Dendritic cell treated with granulocyte-macrophage colony-stimulating factor and Interleukin-4, amounts not matched to agents 40 ng/mL and 50 ng/mL, for 4 days (primary cell): ENCODE measurements at regions not wholly inside any gene's neighbourhood (a gene's known extent, or its start where the extent isn't known, plus 50 kb on each side); places are given as distances from the start of the nearest gene placed in this dataset.

Experiments
- H3K27ac Mint-ChIP-seq: one replicate; pipeline ENCODE4 v1.8.0; 2022; ENCODE audit warnings: mild to moderate bottlenecking, mixed read lengths
- H3K27me3 Mint-ChIP-seq: one replicate; pipeline ENCODE4 v1.8.0; 2022; ENCODE audit warnings: mild to moderate bottlenecking, mixed read lengths
- H3K36me3 Mint-ChIP-seq: one replicate; pipeline ENCODE4 v1.8.0; 2022; ENCODE audit warnings: low read depth, mixed read lengths
- H3K4me1 Mint-ChIP-seq: one replicate; pipeline ENCODE4 v1.8.0; 2022; ENCODE audit warnings: low read depth, mixed read lengths
- H3K4me3 Mint-ChIP-seq: one replicate; pipeline ENCODE4 v1.8.0; 2022; ENCODE audit warnings: mild to moderate bottlenecking, moderate library complexity, mixed read lengths
- H3K9me3 Mint-ChIP-seq: one replicate; pipeline ENCODE4 v1.8.0; 2022; ENCODE audit warnings: mixed read lengths
- intact Hi-C: fragments of 100-400 bp; cut with micrococcal nuclease; formaldehyde crosslinking; loops from one replicate; pipeline ENCODE4 v1.15.0; 2022

DNA sequence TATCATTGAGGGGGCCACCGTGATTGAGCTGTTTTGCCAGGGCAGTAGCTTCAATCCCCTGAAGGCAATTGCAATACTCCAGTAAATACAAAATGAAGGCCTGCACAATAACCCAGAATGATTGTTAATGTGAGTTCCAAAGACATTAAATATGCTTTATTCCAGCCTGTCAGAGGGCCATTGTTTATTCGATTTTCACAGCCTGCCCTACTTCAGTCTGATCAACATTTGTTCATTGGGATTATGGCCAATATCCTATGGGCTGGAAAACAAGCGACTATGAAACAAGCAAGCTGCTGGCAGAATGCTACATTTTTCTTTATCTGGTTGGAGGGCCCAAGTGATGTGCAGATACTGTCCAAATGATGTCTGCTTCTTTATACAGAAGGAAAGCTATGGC is 543.1 kb downstream of the TLE1 start:
- peaks cover 23% of the 10 kb centered on the region for H3K9me3 Mint-ChIP-seq
- no peaks in the 10 kb centered on the region for H3K4me1 Mint-ChIP-seq
- no peaks in the 10 kb centered on the region for H3K36me3 Mint-ChIP-seq
- H3K27ac Mint-ChIP-seq, result no peak overlapping the region
- no peaks in the 10 kb centered on the region for H3K27me3 Mint-ChIP-seq
- no peak overlapping the region for H3K4me3 Mint-ChIP-seq
- intact Hi-C loops, result no loop called here

DNA sequence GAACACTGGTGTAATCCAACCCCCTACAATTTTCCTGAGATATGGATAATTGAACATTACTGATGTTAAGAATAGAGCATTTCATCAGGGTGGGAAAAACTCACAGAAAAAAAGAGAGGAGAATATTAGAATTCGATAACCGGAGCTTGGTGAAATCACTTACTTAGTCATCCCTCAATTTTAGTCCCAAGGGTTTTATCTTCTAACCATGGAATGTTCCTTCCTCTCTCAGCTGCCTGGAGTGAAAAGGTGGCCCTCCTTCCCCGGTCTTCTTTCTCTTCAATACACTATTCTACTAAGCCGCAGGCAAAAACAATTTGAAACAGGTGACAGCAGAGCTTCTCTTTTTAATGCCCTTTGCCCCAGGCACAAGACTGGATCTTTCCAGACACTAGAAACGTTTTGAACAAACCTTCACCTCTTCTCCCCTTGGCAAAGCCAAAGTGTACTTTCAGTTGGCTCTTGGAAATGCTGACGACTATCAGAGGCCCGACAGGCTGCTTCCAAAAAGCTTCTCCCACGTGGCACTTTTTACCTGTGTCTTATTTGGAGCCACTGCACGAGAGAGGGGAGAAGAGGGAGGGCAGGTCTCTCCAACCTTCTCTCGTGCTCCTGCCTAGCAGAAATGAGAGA is 543.9 kb downstream of the TLE1 start:
- intact Hi-C loops, result no loop called here
- Mint-ChIP-seq H3K36me3 (no peaks in the 10 kb centered on the region), H3K4me1 (no peaks in the 10 kb centered on the region), H3K27me3 (no peaks in the 10 kb centered on the region), H3K27ac (no peak overlapping the region), H3K9me3 (peaks cover 23% of the 10 kb centered on the region), H3K4me3 (no peak overlapping the region)

DNA sequence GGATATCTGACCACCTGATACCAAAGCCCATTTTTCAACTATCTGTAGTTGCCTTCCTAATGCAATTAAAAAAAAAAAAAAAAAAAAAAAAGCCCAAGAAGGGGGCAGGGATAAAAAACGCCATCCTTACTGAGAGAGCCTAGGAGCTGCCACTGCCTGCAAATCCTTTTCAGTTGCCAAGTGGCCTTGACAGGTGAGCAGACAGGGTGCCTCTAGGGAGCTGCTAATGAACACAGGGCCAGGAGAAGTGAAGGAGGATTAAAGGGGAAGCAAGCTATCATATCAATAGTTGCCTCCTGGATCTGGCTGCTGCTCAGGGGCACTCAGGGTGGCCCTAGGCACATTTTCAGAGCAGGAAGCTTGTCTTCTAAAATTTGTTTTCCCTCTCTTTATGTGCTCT is 547.4 kb downstream of the TLE1 start:
- H3K27me3 Mint-ChIP-seq, result no peaks in the 10 kb centered on the region
- H3K4me1 Mint-ChIP-seq, result no peaks in the 10 kb centered on the region
- H3K9me3 Mint-ChIP-seq, result peaks cover 6% of the 10 kb centered on the region
- intact Hi-C loops, result no loop called here
- no peaks in the 10 kb centered on the region for H3K36me3 Mint-ChIP-seq
- no peak overlapping the region for H3K27ac Mint-ChIP-seq
- no peak overlapping the region for H3K4me3 Mint-ChIP-seq

DNA sequence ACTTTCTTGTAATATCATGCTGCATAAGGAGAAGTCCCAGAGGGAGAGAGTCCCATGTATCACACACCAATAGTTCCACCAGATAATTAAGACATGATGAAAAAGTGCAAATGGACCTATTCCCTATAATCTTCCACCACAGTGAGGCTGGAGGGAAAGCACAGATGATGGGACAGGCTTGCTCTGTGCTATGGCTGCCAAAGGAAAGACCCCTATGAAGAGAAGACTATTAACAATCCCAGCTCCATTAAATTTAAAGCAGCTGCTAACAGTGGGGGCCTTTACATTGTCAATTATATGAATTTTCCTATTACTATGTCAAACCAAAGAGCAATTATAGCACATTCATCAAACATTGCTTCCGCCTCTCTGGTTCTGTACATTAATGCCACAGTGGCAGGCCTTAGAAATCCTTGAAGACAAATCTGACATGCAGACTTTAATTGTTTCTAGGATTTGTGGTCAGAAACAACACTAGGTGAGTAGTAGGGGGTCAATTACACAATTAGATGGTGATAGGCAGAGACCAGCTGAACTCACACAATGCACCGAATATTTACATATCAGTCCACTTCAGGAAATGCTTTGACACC is 551.3 kb downstream of the TLE1 start:
- intact Hi-C loops, result no loop called here
- H3K9me3 Mint-ChIP-seq, result no peaks in the 10 kb centered on the region
- H3K36me3 Mint-ChIP-seq, result no peaks in the 10 kb centered on the region
- no peaks in the 10 kb centered on the region for H3K27me3 Mint-ChIP-seq
- H3K27ac Mint-ChIP-seq, result no peak overlapping the region
- peaks cover under 1% of the 10 kb centered on the region for H3K4me1 Mint-ChIP-seq
- H3K4me3 Mint-ChIP-seq, result no peak overlapping the region

DNA sequence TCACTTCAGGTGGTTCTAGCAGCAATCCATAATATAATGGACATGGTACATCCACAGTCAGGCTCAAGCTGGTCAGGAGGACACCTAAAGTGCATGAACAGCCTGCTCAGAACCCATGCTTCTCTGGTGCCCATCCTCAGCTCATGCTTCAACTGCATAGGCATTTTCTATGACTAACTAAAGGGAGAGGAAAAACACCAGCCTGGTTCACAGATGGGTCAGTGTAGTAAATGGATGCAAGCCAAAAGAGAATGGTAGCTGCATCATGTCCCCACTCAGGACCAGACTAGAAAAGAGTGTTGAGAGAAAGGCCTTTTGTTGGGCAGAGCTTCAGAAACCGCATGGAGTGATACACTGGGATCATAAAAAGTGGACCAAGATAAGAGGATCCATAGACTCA is 556.6 kb downstream of the TLE1 start:
- Mint-ChIP-seq H3K9me3 (no peaks in the 10 kb centered on the region), H3K27ac (no peak overlapping the region), H3K4me3 (no peak overlapping the region), H3K36me3 (no peaks in the 10 kb centered on the region), H3K27me3 (peaks cover 5% of the 10 kb centered on the region), H3K4me1 (peaks cover 14% of the 10 kb centered on the region)
- intact Hi-C loops, result no loop called here

DNA sequence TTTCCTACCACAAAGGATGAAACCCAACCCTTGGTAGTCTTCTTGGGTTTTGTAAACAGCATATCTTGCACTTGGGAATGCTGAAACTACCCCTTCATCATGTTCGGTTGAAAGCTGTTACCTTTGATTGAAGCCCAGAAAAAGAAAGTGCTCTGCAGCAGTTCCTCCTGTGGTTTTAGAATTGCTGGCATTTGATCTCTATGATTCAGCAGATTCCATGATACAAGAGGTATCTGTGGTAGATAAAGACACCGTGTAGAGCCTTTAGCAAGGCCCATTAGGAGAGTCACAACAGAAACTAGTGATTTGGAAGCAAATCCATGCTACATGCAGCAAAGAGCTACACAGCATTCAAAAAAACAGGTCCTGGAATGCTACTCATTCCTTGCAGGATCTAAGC is 557.0 kb downstream of the TLE1 start:
- Mint-ChIP-seq H3K4me3 (no peak overlapping the region), H3K36me3 (no peaks in the 10 kb centered on the region), H3K9me3 (no peaks in the 10 kb centered on the region), H3K27me3 (peaks cover 5% of the 10 kb centered on the region), H3K27ac (no peak overlapping the region), H3K4me1 (peaks cover 14% of the 10 kb centered on the region)
- intact Hi-C loops, result no loop called here

DNA sequence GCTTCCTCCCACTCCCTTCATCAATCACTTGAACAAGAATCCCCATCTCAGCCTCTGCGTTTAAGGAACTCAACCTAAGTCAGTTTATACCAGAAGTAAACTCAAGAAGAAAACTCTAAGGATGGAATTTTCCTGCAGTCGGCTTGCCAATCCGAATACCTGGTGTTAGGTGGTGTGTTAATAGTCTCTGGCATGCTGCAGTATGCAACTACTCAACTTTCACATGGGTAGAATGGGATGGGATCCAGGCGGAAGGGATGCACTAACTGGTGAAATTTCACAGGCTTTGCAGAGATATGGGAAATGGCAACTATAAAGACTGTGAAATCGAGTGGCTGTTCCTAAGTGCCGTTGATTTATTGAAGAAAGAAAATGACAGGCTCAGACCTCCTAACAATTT is 560.6 kb downstream of the TLE1 start:
- Mint-ChIP-seq H3K4me1 (peaks cover 24% of the 10 kb centered on the region), H3K27me3 (peaks cover 5% of the 10 kb centered on the region), H3K36me3 (no peaks in the 10 kb centered on the region), H3K4me3 (no peak overlapping the region), H3K27ac (no peak overlapping the region), H3K9me3 (no peaks in the 10 kb centered on the region)
- intact Hi-C loops, result no loop called here

DNA sequence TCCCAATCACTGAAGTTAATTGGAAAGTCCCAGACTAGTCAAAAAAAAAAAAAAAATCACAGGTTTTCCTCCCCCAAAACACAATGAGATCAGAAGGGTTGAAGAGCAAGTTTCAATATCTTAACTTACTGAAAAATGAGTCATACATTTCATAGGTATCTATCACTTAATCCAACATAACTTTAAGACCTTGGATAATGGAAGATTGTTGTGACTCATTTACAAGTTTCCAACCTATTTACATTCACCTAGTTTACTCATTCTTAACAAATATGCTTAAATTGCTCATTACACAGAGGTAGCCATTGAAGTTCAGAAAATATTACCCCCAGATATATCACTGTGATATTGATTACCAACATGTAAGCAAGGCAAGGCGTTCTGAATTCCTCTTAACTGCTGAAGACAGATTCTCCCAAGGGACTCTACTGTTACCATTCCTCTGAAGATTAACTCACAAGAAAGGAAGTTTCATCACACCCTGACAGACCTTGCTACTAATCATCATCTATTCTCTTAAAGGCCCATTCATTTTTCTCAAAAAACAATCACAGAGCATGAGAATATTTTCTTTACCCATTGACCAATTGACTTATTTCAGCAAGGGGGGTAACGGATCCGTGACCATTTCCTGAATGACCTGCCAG is 563.8 kb downstream of the TLE1 start:
- Mint-ChIP-seq H3K27ac (no peak overlapping the region), H3K27me3 (no peaks in the 10 kb centered on the region), H3K36me3 (no peaks in the 10 kb centered on the region), H3K9me3 (peaks cover 11% of the 10 kb centered on the region), H3K4me1 (peaks cover 10% of the 10 kb centered on the region), H3K4me3 (no peak overlapping the region)
- intact Hi-C loops, result no loop called here

DNA sequence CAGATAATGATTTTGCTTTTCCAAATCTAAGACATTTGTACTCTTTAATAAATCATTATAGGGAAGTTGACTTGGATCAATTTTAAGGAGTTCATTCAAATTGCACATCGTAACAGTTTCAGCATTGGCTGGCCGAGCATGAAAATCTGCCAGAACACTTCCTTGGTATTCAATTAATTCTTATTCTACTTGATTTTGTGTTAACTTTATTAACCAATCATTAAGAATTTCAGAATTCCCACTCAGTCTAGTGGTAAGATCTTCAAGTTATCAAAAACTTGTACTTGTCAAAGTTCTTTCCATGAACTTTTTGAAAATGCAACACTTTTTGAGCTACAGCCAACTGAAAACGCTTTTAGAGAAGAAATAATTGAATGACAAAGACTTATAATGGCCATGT is 565.8 kb downstream of the TLE1 start:
- peaks cover 11% of the 10 kb centered on the region for H3K9me3 Mint-ChIP-seq
- intact Hi-C loops, result no loop called here
- no peaks in the 10 kb centered on the region for H3K27me3 Mint-ChIP-seq
- no peaks in the 10 kb centered on the region for H3K36me3 Mint-ChIP-seq
- peaks cover 14% of the 10 kb centered on the region for H3K4me1 Mint-ChIP-seq
- H3K27ac Mint-ChIP-seq, result no peak overlapping the region
- no peak overlapping the region for H3K4me3 Mint-ChIP-seq

DNA sequence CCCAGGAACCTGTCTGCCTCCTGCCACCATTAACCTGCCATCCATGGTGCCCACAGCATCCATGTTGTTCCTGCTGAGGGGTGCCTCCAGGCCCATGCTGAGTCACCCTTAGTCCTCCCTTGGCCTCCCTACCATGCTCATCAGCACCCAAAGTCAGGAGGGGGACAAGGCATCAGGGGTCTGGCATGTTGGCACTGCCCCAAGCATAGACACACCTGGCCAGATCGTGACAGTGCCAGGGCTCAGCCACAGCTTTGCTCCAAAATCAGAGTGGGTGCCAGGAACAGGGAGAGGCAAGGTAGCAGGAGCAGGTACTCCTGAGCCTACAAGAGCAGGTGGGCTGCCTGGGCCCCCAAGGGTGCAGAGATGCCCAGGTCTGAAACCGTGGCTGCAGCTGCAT is 566.6 kb downstream of the TLE1 start:
- Mint-ChIP-seq H3K27me3 (peaks cover 2% of the 10 kb centered on the region), H3K4me3 (no peak overlapping the region), H3K27ac (no peak overlapping the region), H3K4me1 (peaks cover 18% of the 10 kb centered on the region), H3K36me3 (no peaks in the 10 kb centered on the region), H3K9me3 (peaks cover 11% of the 10 kb centered on the region)
- intact Hi-C loops, result no loop called here

DNA sequence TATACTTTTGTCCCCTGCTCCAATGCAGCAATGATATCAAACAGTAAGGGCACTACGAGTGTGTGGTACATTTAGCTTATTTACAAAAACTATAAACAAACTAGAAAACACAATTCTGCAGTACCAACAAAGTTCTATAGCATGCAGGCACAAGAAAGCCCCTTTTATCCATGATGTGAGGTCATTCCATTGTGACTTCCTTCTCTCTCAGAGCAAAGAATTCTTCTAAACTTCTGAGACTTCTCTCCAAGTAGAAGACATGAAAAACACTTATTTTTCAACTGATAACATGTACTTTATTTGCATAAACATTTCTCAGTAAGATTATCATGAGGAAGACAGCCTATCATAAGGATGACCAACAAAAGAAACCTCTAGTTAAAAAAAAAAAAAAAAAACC is 569.8 kb downstream of the TLE1 start:
- peaks cover 3% of the 10 kb centered on the region for H3K27me3 Mint-ChIP-seq
- H3K4me3 Mint-ChIP-seq, result no peak overlapping the region

DNA sequence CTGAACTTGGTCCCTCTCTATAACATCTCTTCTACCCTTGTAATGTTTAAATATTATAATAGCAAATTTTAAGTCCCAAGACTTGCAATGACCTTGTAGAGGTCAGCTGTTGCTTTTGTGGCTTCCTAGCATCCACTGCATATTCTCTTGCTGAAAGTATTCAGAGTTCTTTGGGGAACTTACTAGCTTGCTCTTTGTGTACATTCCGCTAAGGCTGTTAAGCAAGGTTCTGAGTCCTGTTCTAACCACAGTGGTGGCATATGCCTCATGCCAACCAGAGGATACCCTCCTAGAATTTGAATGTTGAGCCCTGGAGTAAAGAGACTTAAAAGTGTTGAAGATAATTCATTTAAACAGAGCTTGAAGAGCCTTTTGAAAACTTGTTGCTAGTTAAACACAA is 570.9 kb downstream of the TLE1 start:
- Mint-ChIP-seq H3K4me3 (no peak overlapping the region), H3K4me1 (peaks cover 29% of the 10 kb centered on the region), H3K36me3 (no peaks in the 10 kb centered on the region), H3K9me3 (peaks cover 11% of the 10 kb centered on the region), H3K27me3 (peaks cover 3% of the 10 kb centered on the region), H3K27ac (no peak overlapping the region)
- intact Hi-C loops, result no loop called here

More for the DNA sequence above, 569.8 kb downstream of the TLE1 start:
- Mint-ChIP-seq H3K9me3 (peaks cover 11% of the 10 kb centered on the region), H3K36me3 (no peaks in the 10 kb centered on the region), H3K4me1 (peaks cover 18% of the 10 kb centered on the region), H3K27ac (no peak overlapping the region)
- intact Hi-C loops, result no loop called here

DNA sequence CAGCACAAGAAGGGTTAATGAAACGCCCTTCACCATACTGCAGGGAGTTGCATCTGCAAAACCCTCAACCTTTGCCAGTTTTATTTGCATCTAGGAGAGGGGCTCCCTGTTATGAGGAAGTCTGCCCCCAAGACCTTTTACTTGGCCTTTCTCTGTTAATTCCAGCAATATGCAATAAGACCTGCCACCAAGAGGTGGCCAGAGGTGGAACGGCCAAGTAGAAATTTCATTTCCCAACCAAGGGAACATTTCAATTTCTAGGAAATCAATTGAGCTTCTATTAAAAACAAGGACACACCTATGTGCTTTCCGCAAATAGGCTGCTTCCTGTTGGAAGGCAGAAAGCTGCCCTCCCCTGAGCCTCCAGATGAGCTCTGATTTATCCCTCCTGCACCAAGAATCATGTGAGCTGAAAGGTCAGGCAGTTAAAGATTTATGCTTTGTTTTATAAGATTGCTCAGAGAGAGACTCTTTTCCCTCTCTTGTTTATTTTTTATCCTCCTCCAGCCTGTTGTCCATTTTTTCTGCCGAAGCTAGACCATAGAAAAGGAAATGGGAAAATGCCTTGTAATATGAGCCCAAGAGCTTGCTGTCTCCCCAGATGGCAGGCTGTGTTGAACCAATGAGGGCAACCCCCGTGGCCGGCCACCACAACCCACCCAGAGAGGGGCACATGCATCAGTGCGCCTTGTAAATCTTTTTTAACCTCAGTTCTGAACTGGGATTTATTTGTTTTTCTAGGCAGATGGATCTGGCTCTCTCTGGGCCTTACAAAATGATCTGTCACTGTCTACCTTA is 572.8 kb downstream of the TLE1 start:
- H3K4me1 Mint-ChIP-seq, result peaks cover 38% of the 10 kb centered on the region
- intact Hi-C loops, result no loop called here
- H3K36me3 Mint-ChIP-seq, result no peaks in the 10 kb centered on the region
- peaks cover 3% of the 10 kb centered on the region for H3K27me3 Mint-ChIP-seq
- peaks cover under 1% of the 10 kb centered on the region for H3K9me3 Mint-ChIP-seq
- H3K27ac Mint-ChIP-seq, result no peak overlapping the region
- H3K4me3 Mint-ChIP-seq, result no peak overlapping the region

DNA sequence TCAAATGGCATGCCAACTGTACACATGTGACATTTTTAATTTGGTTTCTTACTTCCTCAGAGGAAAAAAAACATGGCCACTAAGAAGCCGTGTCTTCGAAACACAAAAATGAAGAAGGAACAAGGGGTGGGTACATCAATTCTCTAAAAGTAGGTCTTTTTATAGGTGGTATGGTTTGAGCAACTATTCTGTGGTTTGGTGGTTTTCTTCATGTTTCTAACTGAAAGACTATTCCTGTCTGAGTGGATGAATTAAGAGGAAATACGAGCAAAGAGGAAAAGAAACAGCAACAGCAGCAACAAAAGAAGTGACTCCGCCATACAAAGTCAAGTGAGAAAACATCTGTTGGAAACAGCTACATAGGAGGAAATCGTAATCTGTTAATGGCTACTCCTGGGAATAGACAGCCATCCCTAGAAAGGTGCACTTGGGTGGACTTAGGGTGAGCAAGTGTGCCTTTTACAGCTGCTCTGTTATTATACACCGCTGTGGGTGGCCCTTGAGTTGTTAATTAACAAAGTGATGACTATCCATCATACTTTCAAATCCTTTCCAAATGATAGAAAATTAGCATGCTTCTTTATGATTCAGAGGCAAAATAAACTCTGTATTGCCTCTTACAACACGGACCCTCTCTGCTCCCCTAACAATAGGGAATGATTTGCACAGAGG is 575.8 kb downstream of the TLE1 start:
- Mint-ChIP-seq H3K9me3 (no peaks in the 10 kb centered on the region), H3K4me1 (peaks cover 35% of the 10 kb centered on the region), H3K27me3 (peaks cover 3% of the 10 kb centered on the region), H3K36me3 (no peaks in the 10 kb centered on the region), H3K4me3 (peak overlapping the region; percentile 56), H3K27ac (peak overlapping the region; percentile 86)
- intact Hi-C loops, result loop anchor here (1.0 kb wide), 1 partner anchor 577 kb away; no protein-coding TSS in a partner anchor
